RWPE2 (cell line): ENCODE measurements at regions not wholly inside any gene's neighbourhood (a gene's known extent, or its start where the extent isn't known, plus 50 kb on each side); places are given as distances from the start of the nearest gene placed in this dataset.

Experiments used
- ATAC-seq: fragments of 200-7000 bp; cut with Tn5 transposase; 3 replicates; pipeline ENCODE4 v1.9.1; 2021; ENCODE audit warnings: low read depth
- DNase-seq: peaks from one replicate; pipeline ENCODE4 v3.0.0-alpha.2; 2020; ENCODE audit warnings: low spot score
- H3K27ac ChIP-seq: fragments of 450-650 bp; 2 replicates; pipeline ENCODE4 v1.5.1; 2017; ENCODE audit warnings: mild to moderate bottlenecking; ENCODE audit not compliant: poor library complexity, severe bottlenecking
- H3K27me3 ChIP-seq: fragments of 250-450 bp; sonication (Bioruptor Pico); 2 replicates; pipeline ENCODE4 v1.5.1; 2021; ENCODE audit warnings: mild to moderate bottlenecking, moderate library complexity; ENCODE audit not compliant: insufficient read depth, poor library complexity, severe bottlenecking
- H3K36me3 ChIP-seq: fragments of 250-450 bp; sonication (Bioruptor Pico); 2 replicates; pipeline ENCODE4 v1.5.1; 2020; ENCODE audit warnings: low read depth, mild to moderate bottlenecking, moderate library complexity
- H3K4me1 ChIP-seq: fragments of 250-450 bp; sonication (Bioruptor Pico); 2 replicates; pipeline ENCODE4 v1.5.1; 2021; ENCODE audit warnings: mild to moderate bottlenecking, moderate library complexity; ENCODE audit not compliant: insufficient read depth, poor library complexity, severe bottlenecking
- H3K4me3 ChIP-seq: fragments of 250-450 bp; sonication (Bioruptor Pico); 2 replicates; pipeline ENCODE4 v1.5.1; 2021; ENCODE audit warnings: mild to moderate bottlenecking, moderate library complexity; ENCODE audit not compliant: severe bottlenecking
- H3K9me3 ChIP-seq: fragments of 250-450 bp; sonication (Bioruptor Pico); 2 replicates; pipeline ENCODE4 v1.5.1; 2021; ENCODE audit warnings: mild to moderate bottlenecking, moderate library complexity; ENCODE audit not compliant: severe bottlenecking
- TF ChIP-seq, protein P1 (sequence below): fragments of 450-650 bp; IDR thresholded peaks from one replicate; pipeline ENCODE4 v1.5.1; 2017; ENCODE audit warnings: mild to moderate bottlenecking, moderate library complexity; ENCODE audit not compliant: poor library complexity, severe bottlenecking

- DNase-seq (no peak), ATAC-seq (no peak)
- TF ChIP-seq, protein P1, sequence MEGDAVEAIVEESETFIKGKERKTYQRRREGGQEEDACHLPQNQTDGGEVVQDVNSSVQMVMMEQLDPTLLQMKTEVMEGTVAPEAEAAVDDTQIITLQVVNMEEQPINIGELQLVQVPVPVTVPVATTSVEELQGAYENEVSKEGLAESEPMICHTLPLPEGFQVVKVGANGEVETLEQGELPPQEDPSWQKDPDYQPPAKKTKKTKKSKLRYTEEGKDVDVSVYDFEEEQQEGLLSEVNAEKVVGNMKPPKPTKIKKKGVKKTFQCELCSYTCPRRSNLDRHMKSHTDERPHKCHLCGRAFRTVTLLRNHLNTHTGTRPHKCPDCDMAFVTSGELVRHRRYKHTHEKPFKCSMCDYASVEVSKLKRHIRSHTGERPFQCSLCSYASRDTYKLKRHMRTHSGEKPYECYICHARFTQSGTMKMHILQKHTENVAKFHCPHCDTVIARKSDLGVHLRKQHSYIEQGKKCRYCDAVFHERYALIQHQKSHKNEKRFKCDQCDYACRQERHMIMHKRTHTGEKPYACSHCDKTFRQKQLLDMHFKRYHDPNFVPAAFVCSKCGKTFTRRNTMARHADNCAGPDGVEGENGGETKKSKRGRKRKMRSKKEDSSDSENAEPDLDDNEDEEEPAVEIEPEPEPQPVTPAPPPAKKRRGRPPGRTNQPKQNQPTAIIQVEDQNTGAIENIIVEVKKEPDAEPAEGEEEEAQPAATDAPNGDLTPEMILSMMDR = no peak
- no peaks in the 10 kb centered on the region for H3K4me1 ChIP-seq
- H3K36me3 ChIP-seq = no peaks in the 10 kb centered on the region
- no peaks in the 10 kb centered on the region for H3K9me3 ChIP-seq
- no peaks in the 10 kb centered on the region for H3K27me3 ChIP-seq
- H3K4me3 ChIP-seq = no peak overlapping the region
- no peak overlapping the region for H3K27ac ChIP-seq
Observed at GRCh38 chr2:217517402-217517801, 485.4 kb downstream of the TNS1 start.

DNA sequence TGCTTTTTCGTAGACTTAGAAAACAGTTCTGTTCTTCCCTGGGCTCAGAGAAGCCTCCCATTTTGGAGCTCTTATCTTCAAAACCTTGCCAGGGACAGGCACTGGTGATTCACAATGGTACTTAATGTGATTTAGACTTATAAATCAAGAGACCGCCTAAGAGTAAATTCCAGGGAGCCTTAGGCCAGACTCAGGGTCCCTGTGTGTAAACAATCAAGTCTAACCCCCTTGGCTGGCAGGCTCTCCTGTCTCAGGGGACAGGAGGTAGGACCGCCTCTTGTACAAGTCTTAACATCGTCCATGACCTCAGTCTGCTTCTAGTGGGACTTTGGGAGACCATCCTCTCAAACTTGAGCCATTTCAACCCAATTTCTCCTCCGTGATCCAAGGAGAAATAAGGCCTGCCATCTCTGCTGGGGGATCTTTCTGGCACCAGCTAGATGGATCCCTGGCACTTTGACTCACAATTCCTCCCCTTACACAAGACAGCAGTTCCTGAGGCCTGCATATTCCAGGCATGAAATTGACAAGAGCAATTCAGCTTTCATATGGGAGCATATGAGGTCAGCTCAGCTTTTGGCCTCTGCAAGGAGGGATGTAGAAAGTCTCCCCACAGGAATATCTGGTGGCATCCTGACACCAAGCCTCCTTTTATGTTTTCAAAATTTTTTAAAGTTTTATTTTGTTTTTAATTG, 487.0 kb downstream of the TNS1 start:
- TF ChIP-seq, protein P1 = no peak
- H3K4me3 ChIP-seq = no peak overlapping the region

GRCh38 chr2:217513258-217513657, 489.5 kb downstream of the TNS1 start:
- no peaks in the 10 kb centered on the region for H3K9me3 ChIP-seq
- no peak overlapping the region for H3K27ac ChIP-seq
- no peak for DNase-seq
- TF ChIP-seq, protein P1 = no peak
- no peak for ATAC-seq
- no peaks in the 10 kb centered on the region for H3K4me1 ChIP-seq
- H3K36me3 ChIP-seq = no peaks in the 10 kb centered on the region
- H3K27me3 ChIP-seq = no peaks in the 10 kb centered on the region
- no peak overlapping the region for H3K4me3 ChIP-seq

More for the DNA sequence above, 487.0 kb downstream of the TNS1 start:
- no peak overlapping the region for H3K27ac ChIP-seq
- no peaks in the 10 kb centered on the region for H3K9me3 ChIP-seq
- ATAC-seq = no peak
- no peak for DNase-seq
- H3K27me3 ChIP-seq = no peaks in the 10 kb centered on the region
- H3K36me3 ChIP-seq = no peaks in the 10 kb centered on the region
- H3K4me1 ChIP-seq = no peaks in the 10 kb centered on the region

- Histone ChIP-seq H3K4me3 (no peak overlapping the region), H3K9me3 (no peaks in the 10 kb centered on the region), H3K27me3 (no peaks in the 10 kb centered on the region), H3K27ac (no peak overlapping the region), H3K36me3 (no peaks in the 10 kb centered on the region), H3K4me1 (no peaks in the 10 kb centered on the region)
- ATAC-seq (no peak), DNase-seq (no peak)
- TF ChIP-seq, protein P1 = no peak
Observed at GRCh38 chr2:217512728-217513127, 490.1 kb downstream of the TNS1 start.

GRCh38 chr2:217512259-217512658, 490.5 kb downstream of the TNS1 start:
- DNase-seq (no peak), ATAC-seq (no peak)
- H3K27me3 ChIP-seq = no peaks in the 10 kb centered on the region

More at GRCh38 chr2:217512259-217512658, 490.5 kb downstream of the TNS1 start:
- no peaks in the 10 kb centered on the region for H3K4me1 ChIP-seq
- H3K36me3 ChIP-seq = no peaks in the 10 kb centered on the region
- no peak overlapping the region for H3K27ac ChIP-seq
- TF ChIP-seq, protein P1 = no peak
- no peak overlapping the region for H3K4me3 ChIP-seq
- no peaks in the 10 kb centered on the region for H3K9me3 ChIP-seq
